Naive thymus-derived CD8-positive, alpha-beta T cell (primary cell): ENCODE measurements at regions not wholly inside any gene's neighbourhood (a gene's known extent, or its start where the extent isn't known, plus 50 kb on each side); places are given as distances from the start of the nearest gene placed in this dataset.
A peak's percentile ranks its signal among the peaks of the same experiment; 100 is the strongest.
"Not testable (repeated sequence)": the region's sequence is repeated elsewhere in the genome, so short reads cannot be mapped to it uniquely, and the experiment has no call there.

Experiments
- ATAC-seq, 2 donors: fragments of 150-1000 bp; cut with Tn5 transposase in 1 of 2; sonication (Bioruptor Pico), chemical (Tn5 transposase) in 1 of 2; 1 replicate in 1 of 2; 2 replicates in 1 of 2; pipeline ENCODE4 v1.10.0; 2021; ENCODE audit warnings: mild to moderate bottlenecking in 2 of 2, moderate library complexity in 2 of 2
- POLR2A ChIA-PET: fragments of 350-600 bp; sonication (Branson Sonifier 250); formaldehyde crosslinking; loops from one replicate; lab custom pipeline; 2021; ENCODE audit warnings: antibody characterized with exemption; lab: Charles Lee
- DNase-seq, 10 donors: peaks; one replicate each; pipeline versions ENCODE4 v3.0.0 to v3.0.0-alpha.2; 2020 to 2022
- H3K27ac Mint-ChIP-seq, 10 donors: one replicate each; pipeline ENCODE4 v1.8.0; 2020 to 2022; ENCODE audit warnings: mild to moderate bottlenecking in 10 of 10, mixed read lengths in 10 of 10, moderate library complexity in 4 of 10, inconsistent platforms in 1 of 10
- H3K27me3 Mint-ChIP-seq, 5 donors: one replicate each; pipeline ENCODE4 v1.8.0; 2021 to 2022; ENCODE audit warnings: mixed read lengths in 5 of 5
- H3K36me3 Mint-ChIP-seq, 3 donors: one replicate each; pipeline ENCODE4 v1.8.0; 2020 to 2022; ENCODE audit warnings: mixed read lengths in 3 of 3, mild to moderate bottlenecking in 2 of 3, inconsistent platforms in 1 of 3
- H3K4me1 Mint-ChIP-seq, 4 donors: one replicate each; pipeline ENCODE4 v1.8.0; 2021 to 2022; ENCODE audit warnings: mixed read lengths in 4 of 4
- H3K4me3 Mint-ChIP-seq, 10 donors: one replicate each; pipeline ENCODE4 v1.8.0; 2020 to 2022; ENCODE audit warnings: mild to moderate bottlenecking in 10 of 10, mixed read lengths in 10 of 10, moderate library complexity in 6 of 10, inconsistent platforms in 1 of 10
- H3K9me3 Mint-ChIP-seq, 9 donors: one replicate each; pipeline ENCODE4 v1.8.0; 2020 to 2022; ENCODE audit warnings: mixed read lengths in 9 of 9, mild to moderate bottlenecking in 3 of 9, inconsistent platforms in 1 of 9, moderate library complexity in 1 of 9

DNA sequence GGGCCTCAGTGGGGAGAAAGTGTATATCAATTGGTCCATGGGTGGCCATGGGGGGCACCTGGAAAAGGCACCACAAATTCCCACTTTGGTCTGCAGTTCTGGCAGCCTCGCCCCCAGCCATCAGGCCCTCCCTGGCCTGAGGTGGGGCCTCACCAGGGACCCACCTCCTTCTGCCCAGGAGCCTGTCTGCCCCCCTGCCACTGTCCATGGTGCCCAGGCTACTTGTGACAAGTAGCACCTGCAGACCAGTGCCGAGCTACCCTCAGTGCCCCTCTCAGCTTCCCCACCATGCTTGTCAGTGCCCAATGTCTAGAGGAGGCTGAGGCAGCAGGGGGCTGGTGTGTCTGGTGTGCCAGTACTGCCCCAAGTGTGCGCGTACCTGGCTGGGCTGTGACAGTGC is 87.1 kb upstream of the PAXBP1 start:
- no peak for ATAC-seq
- H3K4me3 Mint-ChIP-seq = no peak overlapping the region
- peaks cover 0 to 2% (median 0%) of the 10 kb centered on the region in 4 donors for H3K4me1 Mint-ChIP-seq
- peaks cover under 1 to 21% (median 15%) of the 10 kb centered on the region in 5 donors for H3K27me3 Mint-ChIP-seq
- POLR2A ChIA-PET = no interaction called here
- DNase-seq = no peak
- H3K9me3 Mint-ChIP-seq = peaks cover 0 to 34% (median 6%) of the 10 kb centered on the region in 9 donors
- no peak overlapping the region for H3K27ac Mint-ChIP-seq
- H3K36me3 Mint-ChIP-seq = peaks cover 2 to 9% (median 6%) of the 10 kb centered on the region in 3 donors

GRCh38 chr21:32860399-32860798 is 88.8 kb upstream of the PAXBP1 start:
- Mint-ChIP-seq H3K4me3 (no peak overlapping the region), H3K27me3 (peaks cover 2 to 25% (median 17%) of the 10 kb centered on the region in 5 donors), H3K9me3 (peaks cover 0 to 29% (median 6%) of the 10 kb centered on the region in 9 donors), H3K4me1 (peaks cover 0 to 2% (median 0%) of the 10 kb centered on the region in 4 donors), H3K27ac (no peak overlapping the region), H3K36me3 (peaks cover 2 to 7% (median 6%) of the 10 kb centered on the region in 3 donors)
- POLR2A ChIA-PET = no interaction called here
- no peak for DNase-seq
- ATAC-seq = no peak

GRCh38 chr21:32861866-32862265 is 90.3 kb upstream of the PAXBP1 start:
- Mint-ChIP-seq H3K9me3 (peaks cover 0 to 23% (median 5%) of the 10 kb centered on the region in 9 donors), H3K27ac (no peak overlapping the region), H3K4me3 (no peak overlapping the region), H3K4me1 (peaks cover 0 to 2% (median 0%) of the 10 kb centered on the region in 4 donors), H3K36me3 (peaks cover 2 to 5% (median 2%) of the 10 kb centered on the region in 3 donors), H3K27me3 (peaks cover 2 to 22% (median 17%) of the 10 kb centered on the region in 5 donors)
- no peak for ATAC-seq
- DNase-seq = no peak
- POLR2A ChIA-PET = no interaction called here

GRCh38 chr21:32867597-32867996 is 96.0 kb upstream of the PAXBP1 start:
- Mint-ChIP-seq H3K36me3 (no peaks in the 10 kb centered on the region), H3K27ac (no peak overlapping the region), H3K4me1 (peaks cover 0 to 2% (median 0%) of the 10 kb centered on the region in 4 donors), H3K4me3 (no peak overlapping the region), H3K9me3 (no peaks in the 10 kb centered on the region), H3K27me3 (peaks cover 7 to 28% (median 18%) of the 10 kb centered on the region in 5 donors)
- ATAC-seq (no peak), DNase-seq (no peak)
- POLR2A ChIA-PET = no interaction called here

- Mint-ChIP-seq H3K27ac (no peak overlapping the region), H3K4me1 (no peaks in the 10 kb centered on the region), H3K9me3 (no peaks in the 10 kb centered on the region), H3K36me3 (no peaks in the 10 kb centered on the region), H3K4me3 (no peak overlapping the region), H3K27me3 (peaks cover 8 to 24% (median 17%) of the 10 kb centered on the region in 5 donors)
- ATAC-seq (no peak), DNase-seq (no peak)
- POLR2A ChIA-PET = no interaction called here
Measured at GRCh38 chr21:32868631-32869454, 97.3 kb upstream of the PAXBP1 start.

DNA sequence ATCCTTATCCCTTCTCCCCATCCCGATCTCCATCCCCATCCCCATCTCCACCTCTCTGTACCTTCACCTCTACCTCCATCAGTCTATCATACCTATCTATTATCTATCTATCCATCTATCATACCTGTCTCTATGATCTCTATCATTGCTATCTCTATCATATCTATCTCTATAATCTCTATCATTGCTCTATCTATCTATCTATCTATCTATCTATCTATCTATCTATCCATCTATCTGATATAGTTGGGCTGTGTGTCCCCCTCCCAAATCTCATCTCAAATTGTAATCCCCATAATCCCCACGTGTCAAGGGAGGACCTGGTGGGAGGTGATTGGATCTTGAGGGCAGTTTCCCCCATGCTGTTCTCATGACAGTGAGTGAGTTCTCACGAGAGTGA is 97.9 kb upstream of the PAXBP1 start:
- no peaks in the 10 kb centered on the region for H3K4me1 Mint-ChIP-seq
- H3K36me3 Mint-ChIP-seq = no peaks in the 10 kb centered on the region
- no peak for DNase-seq
- no peak overlapping the region for H3K4me3 Mint-ChIP-seq
- H3K27me3 Mint-ChIP-seq = peaks cover 10 to 26% (median 19%) of the 10 kb centered on the region in 5 donors
- H3K9me3 Mint-ChIP-seq = no peaks in the 10 kb centered on the region
- POLR2A ChIA-PET = no interaction called here
- no peak overlapping the region for H3K27ac Mint-ChIP-seq
- no peak for ATAC-seq

DNA sequence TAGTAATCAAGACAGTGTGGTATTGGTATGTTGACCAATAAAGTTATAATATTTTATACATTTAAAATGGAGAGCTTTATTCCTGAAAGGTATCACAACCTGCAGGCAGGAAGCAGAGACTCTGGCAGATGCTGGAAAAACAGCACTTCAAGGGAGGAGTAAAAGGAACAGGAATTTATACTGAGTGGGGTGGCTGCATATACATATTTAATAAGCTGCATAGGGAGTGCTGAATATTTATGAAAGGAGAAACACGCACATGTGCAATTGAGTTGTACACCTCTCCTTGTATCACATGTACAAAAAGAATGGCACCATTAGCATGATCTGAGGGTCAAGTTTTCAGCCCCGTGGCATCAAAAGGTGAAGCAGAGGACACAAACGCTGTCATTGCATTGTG is 104.9 kb upstream of the PAXBP1 start:
- DNase-seq = no peak
- peaks cover 3 to 25% (median 8%) of the 10 kb centered on the region in 5 donors for H3K27me3 Mint-ChIP-seq
- no peak overlapping the region for H3K27ac Mint-ChIP-seq
- POLR2A ChIA-PET = no interaction called here
- ATAC-seq = no peak
- peaks cover 0 to 2% (median 0%) of the 10 kb centered on the region in 9 donors for H3K9me3 Mint-ChIP-seq
- H3K36me3 Mint-ChIP-seq = no peaks in the 10 kb centered on the region
- no peak overlapping the region for H3K4me3 Mint-ChIP-seq
- peaks cover 0 to 2% (median 0%) of the 10 kb centered on the region in 4 donors for H3K4me1 Mint-ChIP-seq

DNA sequence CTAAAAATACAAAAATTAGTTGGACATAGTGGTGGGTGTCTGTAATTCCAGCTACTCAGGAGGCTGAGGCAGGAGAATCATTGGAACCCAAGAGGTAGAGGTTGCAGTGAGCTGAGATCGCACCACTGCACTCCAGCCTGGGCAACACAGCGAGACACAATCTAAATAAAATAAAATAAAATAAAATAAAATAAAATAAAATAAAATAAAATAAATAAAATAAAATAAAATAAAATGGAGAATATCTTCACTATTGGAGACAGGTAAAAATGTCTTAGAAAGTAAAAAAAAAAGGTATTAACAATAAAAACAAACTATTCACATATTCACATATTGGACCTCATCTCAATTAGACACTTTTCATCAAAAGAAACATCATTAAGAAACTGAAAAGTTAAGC is 106.3 kb upstream of the PAXBP1 start:
- not testable (repeated sequence) for H3K36me3 Mint-ChIP-seq
- peaks cover 3 to 25% (median 8%) of the 10 kb centered on the region in 5 donors for H3K27me3 Mint-ChIP-seq

GRCh38 chr21:32878661-32879060 is 107.1 kb upstream of the PAXBP1 start:
- peaks cover 3 to 25% (median 8%) of the 10 kb centered on the region in 5 donors for H3K27me3 Mint-ChIP-seq
- H3K36me3 Mint-ChIP-seq = no peaks in the 10 kb centered on the region
- DNase-seq (no peak), ATAC-seq (no peak)
- H3K4me3 Mint-ChIP-seq = no peak overlapping the region
- H3K9me3 Mint-ChIP-seq = peaks cover 0 to 2% (median 0%) of the 10 kb centered on the region in 9 donors
- POLR2A ChIA-PET = no interaction called here
- peaks cover 0 to 2% (median 0%) of the 10 kb centered on the region in 4 donors for H3K4me1 Mint-ChIP-seq
- H3K27ac Mint-ChIP-seq = no peak overlapping the region

More for the DNA sequence above, 106.3 kb upstream of the PAXBP1 start:
- H3K9me3 Mint-ChIP-seq, ATAC-seq, DNase-seq, POLR2A ChIA-PET, H3K4me3 Mint-ChIP-seq, H3K27ac Mint-ChIP-seq, H3K4me1 Mint-ChIP-seq: not testable (repeated sequence)

DNA sequence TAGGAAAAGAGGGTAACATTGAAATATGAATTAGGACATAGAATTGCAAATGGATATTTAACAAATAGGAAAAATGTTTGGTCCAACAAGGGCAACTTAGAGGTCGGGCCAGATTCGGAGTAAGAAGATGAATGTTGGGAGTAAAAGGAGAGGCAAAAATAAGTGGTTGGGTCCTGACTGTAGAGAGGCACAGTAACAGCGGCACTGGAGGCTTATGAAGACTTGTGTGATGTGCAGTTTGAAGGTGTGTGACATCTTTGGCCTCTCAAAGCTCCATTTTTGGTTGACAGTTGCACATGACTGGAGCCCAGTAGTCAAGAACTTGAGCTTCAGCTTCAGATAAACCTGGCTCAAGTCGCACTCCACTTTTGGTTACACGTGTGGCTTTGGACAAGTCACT is 109.9 kb upstream of the PAXBP1 start:
- no peak overlapping the region for H3K27ac Mint-ChIP-seq
- H3K4me3 Mint-ChIP-seq = no peak overlapping the region
- ATAC-seq (no peak), DNase-seq (no peak)
- H3K9me3 Mint-ChIP-seq = no peaks in the 10 kb centered on the region
- H3K36me3 Mint-ChIP-seq = no peaks in the 10 kb centered on the region
- POLR2A ChIA-PET = no interaction called here
- H3K27me3 Mint-ChIP-seq = peaks cover 0 to 5% (median 0%) of the 10 kb centered on the region in 5 donors
- H3K4me1 Mint-ChIP-seq = peaks cover 0 to 9% (median 5%) of the 10 kb centered on the region in 4 donors

DNA sequence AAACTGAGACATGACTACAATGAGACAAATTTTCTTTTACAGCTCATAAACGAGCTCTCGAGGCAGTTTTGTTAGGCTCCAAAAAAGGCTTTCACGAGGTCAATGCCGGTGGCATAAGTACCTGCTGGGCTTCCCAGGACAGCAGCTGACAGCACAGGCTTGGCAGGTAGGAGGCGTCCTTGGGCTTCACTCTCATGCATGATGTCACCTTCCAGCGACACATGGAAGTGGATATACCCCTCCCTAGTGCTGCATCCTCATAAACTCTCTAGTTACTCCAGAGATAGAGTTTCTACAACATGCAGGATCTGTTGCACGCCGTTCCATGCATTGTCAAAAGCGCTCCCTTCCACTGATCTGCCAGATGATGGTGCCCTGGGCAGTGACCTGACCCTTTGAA is 112.5 kb upstream of the PAXBP1 start:
- POLR2A ChIA-PET = no interaction called here
- H3K27me3 Mint-ChIP-seq = peaks cover 0 to 3% (median 0%) of the 10 kb centered on the region in 5 donors
- no peaks in the 10 kb centered on the region for H3K36me3 Mint-ChIP-seq
- no peak for ATAC-seq
- no peak overlapping the region for H3K27ac Mint-ChIP-seq
- peaks cover 0 to 14% (median 5%) of the 10 kb centered on the region in 4 donors for H3K4me1 Mint-ChIP-seq
- no peaks in the 10 kb centered on the region for H3K9me3 Mint-ChIP-seq
- no peak for DNase-seq
- no peak overlapping the region for H3K4me3 Mint-ChIP-seq

DNA sequence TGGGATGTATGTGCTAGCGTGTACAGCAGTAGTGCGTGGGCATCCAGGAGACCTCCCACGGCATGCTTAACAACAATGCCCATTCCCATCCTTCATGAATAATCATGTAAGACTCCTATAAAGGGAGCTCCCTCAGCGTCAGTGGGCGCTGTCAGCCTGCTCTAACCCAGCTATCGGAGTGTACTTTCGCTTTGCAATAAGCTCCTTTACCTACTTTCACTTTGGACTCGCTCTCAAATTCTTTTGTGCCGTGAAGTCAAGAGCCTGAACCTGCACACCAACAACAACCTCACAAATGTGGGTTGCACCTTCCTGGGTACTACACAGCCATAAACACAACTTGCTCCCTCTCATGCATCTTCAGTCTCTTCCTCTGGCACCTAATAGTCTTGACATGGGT is 114.8 kb upstream of the PAXBP1 start:
- Mint-ChIP-seq H3K27me3 (peaks cover 0 to 6% (median 1%) of the 10 kb centered on the region in 5 donors), H3K36me3 (no peaks in the 10 kb centered on the region), H3K27ac (peak overlapping the region in 9 of 10 donors; percentile 9 to 90 (median 66)), H3K9me3 (no peaks in the 10 kb centered on the region), H3K4me3 (peak overlapping the region; percentile 16 to 86 (median 71)), H3K4me1 (peaks cover 0 to 14% (median 5%) of the 10 kb centered on the region in 4 donors)
- DNase-seq (peak in 5 of 10 donors; percentile 1 to 34 (median 17)), ATAC-seq (peak; percentile 62 to 65)
- POLR2A ChIA-PET = interaction anchor here (1.0 kb wide), 1 partner anchor 60 kb away, joined by 4 read pairs; no protein-coding TSS in a partner anchor

DNA sequence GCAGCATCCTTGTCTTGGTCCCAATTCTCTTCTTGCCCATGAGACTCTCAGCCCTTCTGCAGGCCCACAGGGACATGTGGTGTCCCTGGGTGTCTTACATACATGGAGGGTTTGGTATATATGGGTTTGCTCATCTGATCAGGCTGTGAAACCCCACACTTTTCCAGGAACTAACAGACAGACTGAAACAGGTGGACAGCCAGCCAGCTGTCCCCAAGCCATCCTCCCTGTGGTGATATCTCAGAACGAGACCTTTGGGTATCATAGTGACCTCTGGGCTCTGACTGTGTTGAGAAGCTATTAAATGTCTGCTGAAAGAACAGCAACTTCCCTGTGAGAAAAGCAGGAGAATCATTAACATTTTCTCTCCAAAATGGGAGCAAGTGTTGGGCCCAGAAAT is 115.5 kb upstream of the PAXBP1 start:
- no peaks in the 10 kb centered on the region for H3K36me3 Mint-ChIP-seq

More for the DNA sequence above, 115.5 kb upstream of the PAXBP1 start:
- no peaks in the 10 kb centered on the region for H3K9me3 Mint-ChIP-seq
- peaks cover 0 to 14% (median 5%) of the 10 kb centered on the region in 4 donors for H3K4me1 Mint-ChIP-seq
- DNase-seq = no peak
- peak overlapping the region in 6 of 10 donors; percentile 13 to 90 (median 77) for H3K27ac Mint-ChIP-seq
- peak overlapping the region; percentile 9 to 86 (median 71) for H3K4me3 Mint-ChIP-seq
- POLR2A ChIA-PET = interaction anchor here (0.9 to 1.0 kb wide), 2 partner anchors 46 to 59 kb away, joined by 4 to 7 read pairs; no protein-coding TSS in a partner anchor
- H3K27me3 Mint-ChIP-seq = peaks cover 0 to 6% (median 1%) of the 10 kb centered on the region in 5 donors
- no peak for ATAC-seq
